ENCODE measurements at regions not wholly inside any gene's neighbourhood (a gene's known extent, or its start where the extent isn't known, plus 50 kb on each side); places are given as distances from the start of the nearest gene placed in this dataset.
A peak's percentile ranks its signal among the peaks of the same experiment; 100 is the strongest.

- Histone ChIP-seq H3K23me2 (ENCODE audit: insufficient read length, low read depth, low read length, poor library complexity, severe bottlenecking) (no peaks in the 10 kb centered on the region), H3K56ac (ENCODE audit: insufficient read length, low read depth, low read length) (no peak overlapping the region), H4K91ac (ENCODE audit: insufficient read length, low read depth, low read length) (no peak overlapping the region), H3K27ac (ENCODE audit: insufficient read length, low read depth, low read length) (no peak overlapping the region), H3K79me1 (ENCODE audit: insufficient read depth, low read depth, low read length, poor library complexity, severe bottlenecking) (no peaks in the 10 kb centered on the region), H3K9me3 (ENCODE audit: control insufficient read depth, low read depth, low read length) (no peaks in the 10 kb centered on the region), H3K18ac (ENCODE audit: insufficient read length, low read depth, low read length) (no peak overlapping the region), H2BK20ac (ENCODE audit: low read depth, low read length, poor library complexity, severe bottlenecking) (no peak overlapping the region), H4K5ac (ENCODE audit: insufficient read length, low read depth, low read length) (no peak overlapping the region), H3K27me3 (ENCODE audit: insufficient read depth, low read length) (no peaks in the 10 kb centered on the region), H3K4me2 (ENCODE audit: insufficient read depth, insufficient read length, low read length) (no peak overlapping the region), H2BK5ac (ENCODE audit: insufficient read length, low read length) (no peak overlapping the region), H3K23ac (ENCODE audit: insufficient read length, low read depth, low read length) (no peak overlapping the region), H3K4me1 (ENCODE audit: insufficient read depth, low read length) (no peaks in the 10 kb centered on the region; the same call in 1 of the 2 replicates), H3K4ac (ENCODE audit: low read depth, low read length) (no peak overlapping the region), H2AK5ac (ENCODE audit: insufficient read length, low read length) (no peak overlapping the region), H2BK12ac (ENCODE audit: insufficient read length, low read depth, low read length) (no peak overlapping the region), H2BK120ac (ENCODE audit: low read depth, low read length, poor library complexity, severe bottlenecking) (no peak overlapping the region), H4K8ac (replicated peaks; ENCODE audit: insufficient read length, low read depth, low read length) (no peak overlapping the region), H2AFZ (ENCODE audit: low read length) (no peak overlapping the region), H2BK15ac (ENCODE audit: low read depth, low read length) (no peak overlapping the region), H3K14ac (ENCODE audit: insufficient read depth, low read length) (no peak overlapping the region), H3T11ph (ENCODE audit: low read length) (no peak overlapping the region), H3K79me2 (ENCODE audit: insufficient read depth, low read length) (no peaks in the 10 kb centered on the region), H3K9ac (ENCODE audit: extremely low read depth, insufficient read length, low read length) (no peak overlapping the region), H4K20me1 (ENCODE audit: control insufficient read depth, insufficient read depth, insufficient read length) (no peaks in the 10 kb centered on the region)
- no peak for DNase-seq
- Mint-ChIP-seq H3K27me3 (ENCODE audit: low read depth) (no peaks in the 10 kb centered on the region; the same call in 1 of the 2 replicates), H3K4me3 (no peak overlapping the region), H3K36me3 (ENCODE audit: insufficient read depth in 1 of 3, low read depth in 3 of 3) (no peaks in the 10 kb centered on the region; a peak in 1 of 7 replicates), H3K9me3 (no peaks in the 10 kb centered on the region), H3K27ac (0 out of 7 replicates have a peak overlapping the region, but pooled peaks of 1 of the 3 experiments have one; percentile 53), H3K4me1 (peaks cover 7 to 11% of the 10 kb centered on the region in 2 experiments)
- TF ChIP-seq, protein P1, sequence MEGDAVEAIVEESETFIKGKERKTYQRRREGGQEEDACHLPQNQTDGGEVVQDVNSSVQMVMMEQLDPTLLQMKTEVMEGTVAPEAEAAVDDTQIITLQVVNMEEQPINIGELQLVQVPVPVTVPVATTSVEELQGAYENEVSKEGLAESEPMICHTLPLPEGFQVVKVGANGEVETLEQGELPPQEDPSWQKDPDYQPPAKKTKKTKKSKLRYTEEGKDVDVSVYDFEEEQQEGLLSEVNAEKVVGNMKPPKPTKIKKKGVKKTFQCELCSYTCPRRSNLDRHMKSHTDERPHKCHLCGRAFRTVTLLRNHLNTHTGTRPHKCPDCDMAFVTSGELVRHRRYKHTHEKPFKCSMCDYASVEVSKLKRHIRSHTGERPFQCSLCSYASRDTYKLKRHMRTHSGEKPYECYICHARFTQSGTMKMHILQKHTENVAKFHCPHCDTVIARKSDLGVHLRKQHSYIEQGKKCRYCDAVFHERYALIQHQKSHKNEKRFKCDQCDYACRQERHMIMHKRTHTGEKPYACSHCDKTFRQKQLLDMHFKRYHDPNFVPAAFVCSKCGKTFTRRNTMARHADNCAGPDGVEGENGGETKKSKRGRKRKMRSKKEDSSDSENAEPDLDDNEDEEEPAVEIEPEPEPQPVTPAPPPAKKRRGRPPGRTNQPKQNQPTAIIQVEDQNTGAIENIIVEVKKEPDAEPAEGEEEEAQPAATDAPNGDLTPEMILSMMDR (conservative IDR thresholded peaks at IDR 0.05): no peak
- WGBS (ENCODE audit: extremely low coverage, insufficient read length, low lambda C conversion rate): no CpG with 5 or more reads among the region's 3 CpGs
These were observed 339.7 kb downstream of the MYCN start for GRCh38 chr2:16280081-16280480.

All from H9 (cell line).